Activated CD8-positive, alpha-beta T cell treated with anti-CD3 and anti-CD28 coated beads for 36 hours (primary cell): ENCODE measurements at regions not wholly inside any gene's neighbourhood (a gene's known extent, or its start where the extent isn't known, plus 50 kb on each side); places are given as distances from the start of the nearest gene placed in this dataset.

Experiments
- ATAC-seq: fragments of 200-7000 bp; cut with Tn5 transposase; one replicate; pipeline ENCODE4 v1.10.0; 2021; ENCODE audit warnings: mild to moderate bottlenecking, moderate library complexity
- CTCF ChIA-PET: fragments of 350-600 bp; sonication (Branson Sonifier 250); formaldehyde crosslinking; loops from one replicate; lab custom pipeline; 2021; ENCODE audit warnings: antibody characterized with exemption; lab: Charles Lee
- POLR2A ChIA-PET: fragments of 350-600 bp; sonication (Branson Sonifier 250); formaldehyde crosslinking; loops from one replicate; lab custom pipeline; 2021; ENCODE audit warnings: antibody characterized with exemption; lab: Charles Lee
- DNase-seq: peaks from one replicate; pipeline ENCODE4 v3.0.0-alpha.2; 2020
- H3K27ac Mint-ChIP-seq: one replicate; pipeline ENCODE4 v1.8.0; 2021; ENCODE audit warnings: mild to moderate bottlenecking, mixed read lengths
- H3K27me3 Mint-ChIP-seq: one replicate; pipeline ENCODE4 v1.8.0; 2021; ENCODE audit warnings: mixed read lengths
- H3K36me3 Mint-ChIP-seq: one replicate; pipeline ENCODE4 v1.8.0; 2021; ENCODE audit warnings: low read depth, mixed read lengths
- H3K4me1 Mint-ChIP-seq: one replicate; pipeline ENCODE4 v1.8.0; 2021; ENCODE audit warnings: low read depth, mixed read lengths
- H3K4me3 Mint-ChIP-seq: one replicate; pipeline ENCODE4 v1.8.0; 2021; ENCODE audit warnings: mild to moderate bottlenecking, moderate library complexity, mixed read lengths
- H3K9me3 Mint-ChIP-seq: one replicate; pipeline ENCODE4 v1.8.0; 2021; ENCODE audit warnings: mixed read lengths
- CTCF ChIP-seq: fragments of 200-600 bp; IDR thresholded peaks from one replicate; pipeline ENCODE4 v1.8.0; 2022; ENCODE audit warnings: antibody characterized with exemption, mild to moderate bottlenecking
- intact Hi-C: fragments of 100-400 bp; cut with micrococcal nuclease; formaldehyde crosslinking; loops from one replicate; pipeline ENCODE4 v1.10.0; 2022

GRCh38 chr6:93677264-93677965 lies 258.1 kb upstream of the EPHA7 start:
- intact Hi-C loops = no loop called here

GRCh38 chr6:93676581-93676980 lies 257.2 kb upstream of the EPHA7 start:
- ATAC-seq = no peak
- Mint-ChIP-seq H3K27me3 (no peaks in the 10 kb centered on the region), H3K9me3 (peaks cover 1% of the 10 kb centered on the region), H3K4me1 (no peaks in the 10 kb centered on the region), H3K36me3 (no peaks in the 10 kb centered on the region), H3K27ac (no peak overlapping the region), H3K4me3 (no peak overlapping the region)
- CTCF ChIA-PET = no interaction called here
- TF ChIP-seq CTCF = no peak
- POLR2A ChIA-PET = no interaction called here
- intact Hi-C loops = no loop called here
- no peak for DNase-seq

More at GRCh38 chr6:93677264-93677965, 258.1 kb upstream of the EPHA7 start:
- Mint-ChIP-seq H3K27ac (no peak overlapping the region), H3K4me1 (no peaks in the 10 kb centered on the region), H3K4me3 (no peak overlapping the region), H3K9me3 (peaks cover 1% of the 10 kb centered on the region), H3K36me3 (no peaks in the 10 kb centered on the region), H3K27me3 (no peaks in the 10 kb centered on the region)
- ChIA-PET POLR2A (no interaction called here), CTCF (no interaction called here)
- DNase-seq (no peak), ATAC-seq (no peak)
- TF ChIP-seq CTCF = no peak

GRCh38 chr6:93675856-93676417 lies 256.6 kb upstream of the EPHA7 start:
- TF ChIP-seq CTCF = no peak
- ChIA-PET POLR2A (interaction anchor here (0.7 kb wide), 1 partner anchor 12 kb away, joined by 3 read pairs; no protein-coding TSS in a partner anchor), CTCF (no interaction called here)
- H3K9me3 Mint-ChIP-seq = peaks cover 1% of the 10 kb centered on the region
- H3K36me3 Mint-ChIP-seq = no peaks in the 10 kb centered on the region
- no peak overlapping the region for H3K27ac Mint-ChIP-seq
- H3K4me3 Mint-ChIP-seq = no peak overlapping the region
- intact Hi-C loops = no loop called here
- DNase-seq = no peak
- no peaks in the 10 kb centered on the region for H3K4me1 Mint-ChIP-seq
- no peak for ATAC-seq
- H3K27me3 Mint-ChIP-seq = no peaks in the 10 kb centered on the region

- Mint-ChIP-seq H3K4me3 (no peak overlapping the region), H3K4me1 (no peaks in the 10 kb centered on the region), H3K27me3 (no peaks in the 10 kb centered on the region), H3K9me3 (peaks cover 2% of the 10 kb centered on the region), H3K36me3 (no peaks in the 10 kb centered on the region), H3K27ac (no peak overlapping the region)
- DNase-seq (no peak), ATAC-seq (no peak)
- intact Hi-C loops = no loop called here
- no peak for TF ChIP-seq CTCF
- ChIA-PET CTCF (no interaction called here), POLR2A (interaction anchor here (0.6 kb wide), 1 partner anchor 10 kb away, joined by 3 read pairs; no protein-coding TSS in a partner anchor)
These were observed 243.8 kb upstream of the EPHA7 start for GRCh38 chr6:93663111-93663510.

- ATAC-seq = no peak
- intact Hi-C loops = no loop called here
These were observed 235.2 kb upstream of the EPHA7 start for GRCh38 chr6:93654548-93654947.

More at GRCh38 chr6:93654548-93654947, 235.2 kb upstream of the EPHA7 start:
- Mint-ChIP-seq H3K4me1 (no peaks in the 10 kb centered on the region), H3K27ac (no peak overlapping the region), H3K27me3 (no peaks in the 10 kb centered on the region), H3K4me3 (no peak overlapping the region), H3K36me3 (no peaks in the 10 kb centered on the region), H3K9me3 (peaks cover 10% of the 10 kb centered on the region)
- ChIA-PET POLR2A (no interaction called here), CTCF (no interaction called here)
- no peak for DNase-seq
- no peak for TF ChIP-seq CTCF
